ENCODE measurements at regions not wholly inside any gene's neighbourhood (a gene's known extent, or its start where the extent isn't known, plus 50 kb on each side); places are given as distances from the start of the nearest gene placed in this dataset.

- intact Hi-C loops (cut with micrococcal nuclease; ENCODE audit: unreplicated experiment) (no loop called here), in situ Hi-C loops (cut with HindIII; ENCODE audit: low pct_unique_long_range_greater_than_20kb, low sequenced_read_pairs) (no loop called here)
- Histone ChIP-seq H3K9me3 (ENCODE audit: control insufficient read depth, insufficient read depth, low read depth, low read length) (no peaks in the 10 kb centered on the region), H3K4me1 (ENCODE audit: control insufficient read depth, insufficient read depth, low read length) (no peaks in the 10 kb centered on the region), H3K4me3 (ENCODE audit: low read depth in 2 of 2, low read length in 2 of 2) (no peak overlapping the region), H3K27ac (ENCODE audit: low read length) (no peak overlapping the region), H3K27me3 (ENCODE audit: control insufficient read depth, insufficient read depth, low read length) (no peaks in the 10 kb centered on the region), H3K36me3 (ENCODE audit: control insufficient read depth, insufficient read depth, low read length) (no peaks in the 10 kb centered on the region)
- BruUV-seq (replicated peaks), result no TSS peak
- no peak for DNase-seq (ENCODE audit: low read depth, low spot score)
- ChIA-PET CTCF (no interaction called here), POLR2A (no interaction called here)
- TF ChIP-seq TCF7L2 (IDR thresholded peaks at IDR 0.05; ENCODE audit: low read depth, low read length) (no peak), SIN3A (IDR thresholded peaks at IDR 0.05; ENCODE audit: borderline replicate concordance, insufficient read depth, low read depth, low read length) (no peak), REST (IDR thresholded peaks at IDR 0.05; ENCODE audit: insufficient read depth in 1 of 2, low read depth in 2 of 2, low read length in 1 of 2) (no peak), CTCF (IDR thresholded peaks at IDR 0.05) (no peak), POLR2AphosphoS5 (IDR thresholded peaks at IDR 0.05; ENCODE audit: low read depth, low read length) (no peak)
- ATAC-seq, result no peak
Measured at GRCh38 chr9:80673496-80673895, 1015.9 kb downstream of the TLE1 start.

GRCh38 chr9:80665479-80665878 is 1023.9 kb downstream of the TLE1 start:
- H3K4me1 ChIP-seq (ENCODE audit: control insufficient read depth, insufficient read depth, low read length), result no peaks in the 10 kb centered on the region
- H3K27me3 ChIP-seq (ENCODE audit: control insufficient read depth, insufficient read depth, low read length), result no peaks in the 10 kb centered on the region
- ChIA-PET CTCF (no interaction called here), POLR2A (no interaction called here)
- ATAC-seq (no peak), DNase-seq (ENCODE audit: low read depth, low spot score) (no peak)
- no peaks in the 10 kb centered on the region for H3K36me3 ChIP-seq (ENCODE audit: control insufficient read depth, insufficient read depth, low read length)
- no TSS peak for BruUV-seq (replicated peaks)
- no peaks in the 10 kb centered on the region for H3K9me3 ChIP-seq (ENCODE audit: control insufficient read depth, insufficient read depth, low read depth, low read length)
- in situ Hi-C loops (cut with HindIII; ENCODE audit: low pct_unique_long_range_greater_than_20kb, low sequenced_read_pairs), result no loop called here
- TF ChIP-seq CTCF (IDR thresholded peaks at IDR 0.05), result no peak
- TF ChIP-seq POLR2AphosphoS5 (IDR thresholded peaks at IDR 0.05; ENCODE audit: low read depth, low read length), result no peak
- TF ChIP-seq REST (IDR thresholded peaks at IDR 0.05; ENCODE audit: insufficient read depth in 1 of 2, low read depth in 2 of 2, low read length in 1 of 2), result no peak
- TF ChIP-seq SIN3A (IDR thresholded peaks at IDR 0.05; ENCODE audit: borderline replicate concordance, insufficient read depth, low read depth, low read length), result no peak
- TF ChIP-seq TCF7L2 (IDR thresholded peaks at IDR 0.05; ENCODE audit: low read depth, low read length), result no peak
- intact Hi-C loops (cut with micrococcal nuclease; ENCODE audit: unreplicated experiment), result no loop called here
- H3K4me3 ChIP-seq (ENCODE audit: low read depth in 2 of 2, low read length in 2 of 2), result no peak overlapping the region
- H3K27ac ChIP-seq (ENCODE audit: low read length), result no peak overlapping the region

All from Panc1 (cell line).